Fibroblast of lung (primary cell): ENCODE measurements at regions not wholly inside any gene's neighbourhood (a gene's known extent, or its start where the extent isn't known, plus 50 kb on each side); places are given as distances from the start of the nearest gene placed in this dataset.

Experiments used
- DNase-seq, 2 donors: peaks; one replicate each; pipeline versions ENCODE4 v3.0.0 to v3.0.0-alpha.2; 2010; ENCODE audit warnings: low read depth in 2 of 2
- H2AFZ ChIP-seq: 2 replicates; pipeline ENCODE4 v1.5.1; 2012; ENCODE audit warnings: low read length, control low read depth, inconsistent platforms
- H3K27ac ChIP-seq: 2 replicates; pipeline ENCODE4 v1.5.1; 2011; ENCODE audit warnings: low read length, control low read depth; ENCODE audit not compliant: insufficient read depth
- H3K27me3 ChIP-seq: 2 replicates; pipeline ENCODE4 v1.5.1; 2011; ENCODE audit warnings: mild to moderate bottlenecking, low read length; ENCODE audit not compliant: control insufficient read depth, insufficient read depth
- H3K36me3 ChIP-seq: 2 replicates; pipeline ENCODE4 v1.5.1; 2011; ENCODE audit warnings: low read length; ENCODE audit not compliant: control insufficient read depth, insufficient read depth
- H3K4me1 ChIP-seq: 2 replicates; pipeline ENCODE4 v1.5.1; 2011; ENCODE audit warnings: low read length; ENCODE audit not compliant: control insufficient read depth, insufficient read depth; ENCODE audit errors: extremely low read depth
- H3K4me2 ChIP-seq: 2 replicates; pipeline ENCODE4 v1.5.1; 2011; ENCODE audit warnings: low read length, control low read depth; ENCODE audit not compliant: insufficient read depth; ENCODE audit errors: extremely low read depth
- H3K4me3 ChIP-seq, 4 experiments: fragments of 200-600 bp in 1 of 4; sonication (generic) in 1 of 4; replicated peaks in 1 of 4; 2 replicates each; pipeline ENCODE4 v1.5.1; 2011 to 2016; ENCODE audit warnings: low read length in 4 of 4, low read depth in 3 of 4, mild to moderate bottlenecking in 3 of 4, control low read depth in 2 of 4, inconsistent platforms in 1 of 4, mixed read lengths in 1 of 4; ENCODE audit not compliant: insufficient read depth in 1 of 4; ENCODE audit errors: control extremely low read depth in 1 of 4
- H3K79me2 ChIP-seq: 2 replicates; pipeline ENCODE4 v1.5.1; 2012; ENCODE audit warnings: mild to moderate bottlenecking, low read length, inconsistent platforms; ENCODE audit not compliant: control insufficient read depth, insufficient read depth
- H3K9ac ChIP-seq: 2 replicates; pipeline ENCODE4 v1.5.1; 2011; ENCODE audit warnings: mild to moderate bottlenecking, low read length, control low read depth; ENCODE audit not compliant: insufficient read depth
- H3K9me3 ChIP-seq: 2 replicates; pipeline ENCODE4 v1.5.1; 2012; ENCODE audit warnings: low read depth, low read length; ENCODE audit not compliant: control insufficient read depth, insufficient read depth
- H4K20me1 ChIP-seq: 2 replicates; pipeline ENCODE4 v1.5.1; 2011; ENCODE audit warnings: low read length; ENCODE audit not compliant: control insufficient read depth, insufficient read depth; ENCODE audit errors: extremely low read depth
- CTCF ChIP-seq, 2 donors: IDR thresholded peaks in 1 of 2; conservative IDR thresholded peaks in 1 of 2; 1 replicate in 1 of 2; 2 replicates in 1 of 2; pipeline ENCODE4 v1.5.1; 2011 to 2012; ENCODE audit warnings: low read length in 2 of 2, control low read depth in 1 of 2, inconsistent platforms in 1 of 2, low read depth in 1 of 2, mild to moderate bottlenecking in 1 of 2
- EZH2 ChIP-seq: IDR thresholded peaks from 2 replicates; pipeline ENCODE4 v1.5.1; 2012; ENCODE audit warnings: low read length, control low read depth, mild to moderate bottlenecking; ENCODE audit errors: missing control alignments

GRCh38 chr18:47403317-47403716 lies 151.9 kb upstream of the SKOR2 start:
- no peak for DNase-seq
- Histone ChIP-seq H3K4me2 (no peak overlapping the region), H3K27me3 (no peaks in the 10 kb centered on the region), H4K20me1 (no peaks in the 10 kb centered on the region), H3K27ac (no peak overlapping the region), H3K9ac (no peak overlapping the region), H3K4me3 (no peak overlapping the region), H3K79me2 (no peaks in the 10 kb centered on the region), H2AFZ (no peak overlapping the region), H3K4me1 (no peaks in the 10 kb centered on the region), H3K36me3 (no peaks in the 10 kb centered on the region), H3K9me3 (no peaks in the 10 kb centered on the region)
- TF ChIP-seq EZH2 (no peak), CTCF (conservative IDR thresholded peaks at IDR 0.05 in 1 of 2, IDR thresholded peaks at IDR 0.05 in 1 of 2; ENCODE audit: low read depth in 1 of 2, low read length in 2 of 2) (no peak)

GRCh38 chr18:47399475-47399874 lies 148.0 kb upstream of the SKOR2 start:
- Histone ChIP-seq H3K9ac (no peak overlapping the region), H2AFZ (no peak overlapping the region), H3K27ac (no peak overlapping the region), H3K4me3 (no peak overlapping the region), H3K4me2 (no peak overlapping the region), H3K9me3 (no peaks in the 10 kb centered on the region), H3K79me2 (no peaks in the 10 kb centered on the region), H3K4me1 (no peaks in the 10 kb centered on the region), H3K36me3 (no peaks in the 10 kb centered on the region), H4K20me1 (no peaks in the 10 kb centered on the region), H3K27me3 (no peaks in the 10 kb centered on the region)
- no peak for DNase-seq
- TF ChIP-seq CTCF (conservative IDR thresholded peaks at IDR 0.05 in 1 of 2, IDR thresholded peaks at IDR 0.05 in 1 of 2; ENCODE audit: low read depth in 1 of 2, low read length in 2 of 2) (no peak), EZH2 (no peak)

GRCh38 chr18:47397671-47398319 lies 146.3 kb upstream of the SKOR2 start:
- Histone ChIP-seq H3K27me3 (no peaks in the 10 kb centered on the region), H3K4me3 (no peak overlapping the region), H3K4me1 (no peaks in the 10 kb centered on the region), H2AFZ (no peak overlapping the region), H3K79me2 (no peaks in the 10 kb centered on the region), H4K20me1 (no peaks in the 10 kb centered on the region), H3K4me2 (no peak overlapping the region), H3K9ac (no peak overlapping the region), H3K9me3 (no peaks in the 10 kb centered on the region), H3K27ac (no peak overlapping the region), H3K36me3 (no peaks in the 10 kb centered on the region)
- no peak for TF ChIP-seq CTCF (conservative IDR thresholded peaks at IDR 0.05 in 1 of 2, IDR thresholded peaks at IDR 0.05 in 1 of 2; ENCODE audit: low read depth in 1 of 2, low read length in 2 of 2)
- no peak for TF ChIP-seq EZH2
- DNase-seq = no peak
